GM18868 (cell line): ENCODE measurements at regions not wholly inside any gene's neighbourhood (a gene's known extent, or its start where the extent isn't known, plus 50 kb on each side); places are given as distances from the start of the nearest gene placed in this dataset.
"Not testable (repeated sequence)": the region's sequence is repeated elsewhere in the genome, so short reads cannot be mapped to it uniquely, and the experiment has no call there.

Experiments used
- ATAC-seq: cut with Tn5 transposase; IDR thresholded peaks from one replicate; pipeline ENCODE4 v1.9.1; 2021; ENCODE audit warnings: mild to moderate bottlenecking, moderate library complexity; ENCODE audit not compliant: unreplicated experiment

GRCh38 chr14:83568141-83568540, 1961.8 kb upstream of the FLRT2 start:
- ATAC-seq: no peak

DNA sequence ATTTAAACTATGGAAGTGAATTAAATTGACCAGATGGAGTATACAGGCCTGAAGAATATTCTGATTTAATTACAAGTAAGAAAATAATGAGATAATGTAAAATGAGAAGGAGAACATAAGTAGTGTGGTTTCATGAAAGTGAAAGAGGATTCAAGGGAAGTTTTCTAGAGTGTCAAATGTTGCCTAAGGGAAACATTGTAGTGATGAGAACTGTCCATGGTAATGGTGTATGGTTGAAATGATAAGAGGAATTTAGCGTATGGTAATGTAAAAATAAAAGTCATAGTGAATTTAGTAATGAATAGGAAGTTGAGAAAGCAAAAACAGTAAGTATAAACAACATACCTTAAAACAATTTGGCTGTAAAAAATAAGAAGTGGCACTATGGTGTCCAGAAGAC, 1954.6 kb upstream of the FLRT2 start:
- no peak for ATAC-seq

GRCh38 chr14:83583201-83583600, 1946.7 kb upstream of the FLRT2 start:
- no peak for ATAC-seq

DNA sequence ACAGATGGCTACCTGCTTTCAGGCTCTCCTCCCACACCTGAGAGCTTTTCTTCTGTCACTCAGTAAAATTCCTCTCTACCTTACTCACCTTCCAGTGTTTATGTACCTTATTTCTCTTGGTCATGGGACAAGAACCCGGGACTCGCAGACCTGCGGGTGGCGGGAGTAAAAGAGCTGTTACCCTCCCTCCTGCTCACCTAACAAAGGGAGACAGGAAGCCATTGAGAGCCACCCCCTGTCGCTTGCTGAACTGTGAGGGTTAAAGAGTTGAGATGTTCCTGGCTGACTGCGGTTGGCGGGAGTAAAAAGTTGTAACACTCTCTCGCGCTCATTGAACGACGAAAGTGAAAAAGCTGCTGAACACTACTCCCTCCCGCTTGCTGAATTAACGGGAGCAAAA, 1935.1 kb upstream of the FLRT2 start:
- ATAC-seq: no peak

- no peak for ATAC-seq
Measured at GRCh38 chr14:83607682-83608081, 1922.3 kb upstream of the FLRT2 start.

- no peak for ATAC-seq
Measured at GRCh38 chr14:83611491-83611890, 1918.5 kb upstream of the FLRT2 start.

GRCh38 chr14:83611906-83612390, 1918.0 kb upstream of the FLRT2 start:
- no peak for ATAC-seq

- no peak for ATAC-seq
Measured at GRCh38 chr14:83614956-83615355, 1915.0 kb upstream of the FLRT2 start.

DNA sequence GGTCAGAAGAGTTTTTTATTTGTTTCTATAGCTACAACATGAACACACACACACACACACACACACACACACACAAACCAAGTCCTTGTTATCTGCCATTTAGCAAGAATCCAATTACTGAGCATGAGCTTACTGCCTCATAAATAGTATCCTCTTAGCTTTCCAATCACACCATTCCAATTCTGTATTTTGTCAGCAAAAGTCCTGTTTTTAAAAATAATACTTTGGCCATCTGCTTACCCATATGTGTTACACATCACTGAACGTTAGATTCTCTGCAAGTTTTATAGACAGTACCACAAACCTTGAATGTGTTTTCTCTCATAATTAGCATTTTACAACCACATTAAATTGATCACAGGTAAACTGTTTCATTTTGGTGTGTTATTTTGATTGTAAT, 1905.4 kb upstream of the FLRT2 start:
- ATAC-seq: no peak

- ATAC-seq: no peak
Measured at GRCh38 chr14:83632375-83632774, 1897.6 kb upstream of the FLRT2 start.

GRCh38 chr14:83638748-83639504, 1891.0 kb upstream of the FLRT2 start:
- ATAC-seq: no peak

DNA sequence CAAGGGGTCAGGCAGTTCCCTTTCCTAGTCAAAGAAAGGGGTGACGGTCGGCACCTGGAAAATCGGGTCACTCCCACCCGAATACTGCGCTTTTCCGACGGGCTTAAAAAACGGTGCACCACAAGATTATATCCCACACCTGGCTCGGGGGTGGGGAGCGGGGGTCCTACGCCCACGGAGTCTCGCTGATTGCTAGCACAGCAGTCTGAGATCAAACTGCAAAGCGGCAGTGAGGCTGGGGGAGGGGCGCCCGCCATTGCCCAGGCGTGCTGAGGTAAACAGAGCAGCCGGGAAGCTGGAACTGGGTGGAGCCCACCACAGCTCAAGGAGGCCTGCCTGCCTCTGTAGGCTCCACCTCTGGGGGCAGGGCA, 1890.5 kb upstream of the FLRT2 start:
- ATAC-seq: not testable (repeated sequence)

DNA sequence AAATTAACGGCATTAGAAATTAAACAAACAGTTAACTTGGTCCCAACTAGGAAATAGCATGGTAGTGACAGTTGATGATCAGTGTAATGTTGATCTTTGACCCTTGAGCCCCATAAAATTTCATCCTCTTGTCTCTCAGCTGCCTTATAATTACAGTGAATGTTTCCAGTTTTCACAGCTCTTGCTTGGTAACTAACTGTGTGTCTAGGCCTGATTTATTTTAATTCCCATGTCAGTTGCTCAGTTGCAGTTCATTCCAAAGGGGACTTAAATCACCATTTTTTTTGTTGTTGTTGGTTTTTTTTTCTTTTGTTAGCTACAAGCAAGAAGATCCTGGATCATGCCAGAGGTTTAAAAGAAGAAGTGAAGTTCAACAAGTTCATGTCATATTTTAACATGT, 1883.7 kb upstream of the FLRT2 start:
- ATAC-seq: no peak

- ATAC-seq: no peak
Measured at GRCh38 chr14:83660597-83660996, 1869.3 kb upstream of the FLRT2 start.

DNA sequence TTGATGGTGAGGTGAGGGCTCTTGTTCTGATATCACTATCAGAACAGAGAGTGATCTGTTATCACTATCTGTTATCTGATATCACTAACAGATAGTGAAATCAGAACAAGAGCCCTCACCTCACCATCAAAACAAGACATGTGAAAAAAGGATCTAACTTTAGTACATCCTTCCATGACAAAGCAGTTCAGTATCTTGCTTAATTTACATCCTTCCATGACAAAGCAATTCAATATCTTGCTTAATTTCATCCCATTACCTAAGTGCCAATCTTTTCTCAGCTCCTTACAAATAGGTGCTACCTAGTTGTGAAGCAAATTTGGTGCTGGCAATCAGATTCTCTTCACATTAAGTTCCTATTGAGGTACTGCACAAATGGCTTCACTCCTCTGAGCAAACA, 1865.6 kb upstream of the FLRT2 start:
- ATAC-seq: no peak

DNA sequence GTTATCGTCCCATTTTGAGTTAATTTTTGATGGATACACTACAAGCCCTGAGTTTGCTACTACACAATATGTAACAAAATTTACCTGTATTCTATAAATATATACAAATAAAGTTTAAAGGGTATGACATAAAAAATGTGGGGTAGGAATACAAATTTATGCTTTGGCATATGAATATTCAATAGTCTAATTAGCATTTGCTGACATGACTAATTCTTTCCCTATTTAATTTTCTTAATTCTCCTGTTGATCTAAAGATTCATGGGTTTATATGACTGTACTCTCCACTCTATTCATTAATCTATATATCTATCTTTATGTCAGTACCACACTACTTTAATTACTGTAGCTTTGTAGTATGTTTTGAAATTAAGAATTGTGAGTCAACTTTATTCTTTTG, 1840.7 kb upstream of the FLRT2 start:
- ATAC-seq: no peak

GRCh38 chr14:83697099-83697498, 1832.8 kb upstream of the FLRT2 start:
- no peak for ATAC-seq

DNA sequence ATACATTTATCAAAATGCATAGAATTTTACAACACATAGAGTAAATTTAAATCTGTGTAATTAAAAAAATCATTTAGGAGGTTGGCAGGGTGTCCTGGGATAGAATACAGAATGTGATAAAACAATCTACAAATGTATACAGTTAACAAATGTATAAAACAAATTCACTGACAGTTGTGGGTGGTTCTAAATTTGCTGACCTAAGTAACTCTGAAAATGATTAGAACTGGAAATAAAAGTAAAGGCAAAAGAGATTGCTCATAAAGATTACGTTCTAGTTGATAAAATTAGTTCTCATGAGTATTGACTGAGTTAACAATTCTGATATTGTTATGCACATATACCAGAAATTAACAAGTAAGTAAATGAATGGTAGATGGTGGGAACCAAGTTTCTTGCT, 1827.3 kb upstream of the FLRT2 start:
- no peak for ATAC-seq

- ATAC-seq: no peak
Measured at GRCh38 chr14:83706231-83706954, 1823.6 kb upstream of the FLRT2 start.

GRCh38 chr14:83707056-83707455, 1822.9 kb upstream of the FLRT2 start:
- ATAC-seq: no peak

DNA sequence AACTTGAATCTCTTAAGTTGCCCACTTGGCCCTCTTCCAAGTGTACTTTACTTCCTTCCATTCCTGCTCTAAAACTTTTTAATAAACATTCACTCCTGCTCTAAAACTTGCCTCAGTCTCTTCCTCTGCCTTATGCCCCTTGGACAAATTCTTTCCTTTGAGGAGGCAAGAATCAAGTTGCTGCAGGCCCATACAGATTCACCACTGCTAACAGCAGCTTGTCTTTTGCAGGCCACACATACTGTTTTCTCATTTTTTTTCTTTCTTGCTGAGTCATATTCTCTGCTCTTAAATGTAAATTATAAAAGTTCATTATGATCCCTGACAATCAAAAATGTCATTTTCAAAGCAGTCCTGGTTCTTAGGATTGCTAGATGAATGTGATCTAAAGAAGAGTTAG, 1820.8 kb upstream of the FLRT2 start:
- no peak for ATAC-seq

DNA sequence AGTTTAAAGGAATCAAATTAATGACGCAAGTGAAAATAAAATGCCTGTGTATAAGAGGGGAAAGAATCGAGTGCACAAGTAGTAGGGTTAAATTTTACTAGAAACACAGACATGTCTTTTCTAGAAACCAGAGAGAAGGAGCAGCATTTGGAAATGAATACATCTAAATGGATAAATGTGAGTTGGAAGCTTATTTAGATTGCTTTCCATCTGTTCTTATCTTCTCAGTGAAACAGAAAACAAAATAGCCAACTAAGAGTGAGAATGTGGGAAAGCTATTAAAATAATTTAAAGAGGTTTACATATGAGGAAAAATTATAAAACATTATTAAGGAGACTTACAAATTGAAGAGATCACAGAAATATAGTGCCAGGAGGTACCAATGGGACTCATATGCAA, 1818.9 kb upstream of the FLRT2 start:
- no peak for ATAC-seq
